Non-pigmented ciliary epithelial cell (primary cell): ENCODE measurements at regions not wholly inside any gene's neighbourhood (a gene's known extent, or its start where the extent isn't known, plus 50 kb on each side); places are given as distances from the start of the nearest gene placed in this dataset.

Source experiments
- DNase-seq: peaks from one replicate; pipeline ENCODE4 v3.0.0-alpha.2; 2010; ENCODE audit warnings: low read depth

GRCh38 chr7:25279705-25280104 is 51.4 kb upstream of the NPVF start:
- DNase-seq: no peak

DNA sequence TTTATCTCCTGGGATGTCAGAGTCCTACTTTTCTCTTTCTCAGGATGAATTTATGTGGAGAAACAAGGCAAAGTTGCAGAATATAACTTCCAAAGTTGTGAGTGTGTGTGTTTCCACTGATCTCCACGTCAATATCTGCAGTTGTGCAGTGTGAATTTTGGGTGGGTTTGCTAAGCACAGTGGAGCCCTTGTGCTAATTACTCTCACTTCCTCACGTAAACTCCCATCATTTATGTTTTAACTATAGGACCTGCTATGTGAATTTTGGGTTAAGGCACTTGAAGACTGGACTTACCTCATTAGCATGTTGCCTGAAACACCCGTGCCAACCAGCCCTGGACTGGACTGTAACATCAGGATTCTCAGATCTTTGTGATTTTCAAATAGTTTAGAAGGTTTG is 51.9 kb upstream of the NPVF start:
- DNase-seq: no peak

GRCh38 chr7:25282194-25282593 is 53.9 kb upstream of the NPVF start:
- no peak for DNase-seq

GRCh38 chr7:25286756-25287155 is 58.5 kb upstream of the NPVF start:
- no peak for DNase-seq

GRCh38 chr7:25287291-25287690 is 59.0 kb upstream of the NPVF start:
- DNase-seq: no peak

DNA sequence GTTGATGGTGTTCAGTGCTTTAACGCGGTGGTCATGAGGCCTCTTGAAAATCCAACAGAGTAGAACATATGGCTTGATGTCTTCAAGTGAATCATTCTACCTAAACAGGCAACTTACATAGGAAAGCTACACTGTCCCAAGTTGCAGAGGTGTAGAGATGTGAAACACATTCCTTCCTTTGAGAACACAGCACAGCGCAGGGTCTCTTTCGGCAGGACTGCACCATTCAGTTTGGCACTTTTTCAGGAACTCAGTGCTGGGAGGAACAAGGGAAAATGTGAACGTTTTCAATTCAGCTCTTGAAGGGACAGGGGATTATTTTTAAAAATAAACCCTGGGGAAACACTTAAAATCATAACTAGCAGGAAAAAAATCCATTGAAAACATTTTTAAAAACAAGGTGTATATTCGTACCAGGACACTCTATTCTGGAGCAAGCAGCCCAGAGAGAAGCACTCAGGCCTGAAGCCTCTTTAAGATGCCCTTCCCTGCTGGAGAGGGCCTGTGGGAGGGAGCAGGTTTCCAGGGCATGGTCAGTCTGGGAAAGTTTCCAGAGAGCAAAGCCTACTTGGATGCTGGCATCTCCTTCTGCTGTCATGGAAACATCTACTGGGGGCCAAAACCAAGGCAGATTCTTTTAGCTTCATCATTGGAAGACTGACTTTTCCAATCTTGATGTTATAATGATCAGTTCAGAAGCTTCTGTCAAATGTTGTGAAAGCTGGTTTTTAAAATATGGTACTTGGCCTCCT is 60.4 kb upstream of the NPVF start:
- no peak for DNase-seq

DNA sequence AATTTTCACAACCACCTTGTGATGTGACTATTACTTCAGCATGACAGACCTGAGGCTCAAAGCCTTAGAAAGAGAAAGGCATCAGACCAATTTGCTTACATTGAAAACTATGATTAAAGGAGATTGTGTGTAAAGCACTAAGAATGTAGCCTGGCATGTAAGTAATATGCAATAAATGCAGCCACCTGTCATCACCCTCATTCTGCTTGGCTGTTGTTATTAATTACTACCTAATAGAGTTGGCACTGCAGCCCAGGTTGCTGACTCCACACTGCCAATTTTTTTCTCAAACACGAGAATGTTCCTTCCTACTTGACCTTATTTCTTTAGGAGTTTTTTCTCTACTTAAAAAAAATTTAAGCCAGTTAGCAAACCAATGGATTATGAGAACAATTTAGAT is 61.2 kb upstream of the NPVF start:
- DNase-seq: no peak

- DNase-seq: no peak
These were observed 66.3 kb upstream of the NPVF start for GRCh38 chr7:25294624-25295023.

GRCh38 chr7:25295387-25295786 is 67.1 kb upstream of the NPVF start:
- no peak for DNase-seq

- DNase-seq: no peak
These were observed 67.8 kb upstream of the NPVF start for GRCh38 chr7:25296086-25296485.

GRCh38 chr7:25297278-25297677 is 69.0 kb upstream of the NPVF start:
- DNase-seq: no peak

- DNase-seq: no peak
These were observed 75.2 kb upstream of the NPVF start for GRCh38 chr7:25303281-25304181.

DNA sequence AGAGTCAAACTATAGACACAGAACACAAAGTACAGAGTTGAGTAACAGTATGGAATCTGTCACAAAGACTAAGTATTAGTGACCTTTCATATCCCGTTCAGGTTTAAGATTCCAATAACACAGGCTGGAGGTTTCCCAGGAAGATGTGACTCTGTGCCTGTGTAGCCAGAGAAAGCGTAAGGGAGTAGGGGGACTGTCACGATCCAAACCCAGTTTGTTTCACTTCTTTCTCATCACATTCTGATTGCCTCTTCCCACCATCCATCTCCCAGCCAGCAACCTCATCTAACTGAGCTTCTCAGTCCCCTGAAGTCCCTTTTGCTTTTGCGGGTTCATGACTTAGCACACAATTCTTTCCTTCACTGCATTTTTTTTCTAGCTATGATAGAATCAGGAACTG is 76.4 kb upstream of the NPVF start:
- DNase-seq: no peak

DNA sequence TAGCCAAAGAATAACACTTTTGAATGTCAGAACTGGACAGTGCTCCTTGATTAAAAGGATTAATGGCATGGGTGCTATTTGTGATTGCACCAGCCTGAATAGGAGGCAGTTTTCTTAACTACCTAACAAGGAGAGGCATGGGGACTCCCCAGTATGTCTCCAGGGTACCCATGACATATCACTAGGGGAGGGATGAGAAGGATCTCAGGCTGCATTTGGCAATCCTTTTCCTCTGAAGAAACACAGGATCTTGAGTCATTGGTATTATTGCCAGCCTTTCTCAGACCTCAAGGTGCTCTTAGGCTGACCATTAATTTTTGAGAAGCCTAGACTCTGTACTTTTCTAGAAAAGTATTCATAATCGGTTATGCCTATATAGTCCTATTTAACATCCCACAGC is 77.5 kb upstream of the NPVF start:
- DNase-seq: no peak

DNA sequence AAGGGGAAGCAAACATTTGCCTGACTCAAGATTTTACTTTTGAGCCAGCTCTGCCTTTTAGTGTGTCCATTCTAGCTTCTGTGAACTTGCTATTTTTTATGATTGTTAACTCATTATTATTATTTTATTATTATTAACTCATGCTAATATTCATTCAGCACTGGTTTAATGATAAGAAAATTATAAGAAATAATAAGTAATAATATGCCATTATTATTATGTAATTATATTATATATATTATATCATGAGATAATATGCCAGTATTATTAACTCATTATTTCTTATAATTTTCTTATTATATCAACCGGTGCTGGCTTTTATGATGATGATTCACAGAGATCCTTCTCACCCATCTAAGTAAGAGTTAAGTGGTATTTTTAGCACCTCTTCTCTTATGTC is 79.3 kb upstream of the NPVF start:
- DNase-seq: no peak

DNA sequence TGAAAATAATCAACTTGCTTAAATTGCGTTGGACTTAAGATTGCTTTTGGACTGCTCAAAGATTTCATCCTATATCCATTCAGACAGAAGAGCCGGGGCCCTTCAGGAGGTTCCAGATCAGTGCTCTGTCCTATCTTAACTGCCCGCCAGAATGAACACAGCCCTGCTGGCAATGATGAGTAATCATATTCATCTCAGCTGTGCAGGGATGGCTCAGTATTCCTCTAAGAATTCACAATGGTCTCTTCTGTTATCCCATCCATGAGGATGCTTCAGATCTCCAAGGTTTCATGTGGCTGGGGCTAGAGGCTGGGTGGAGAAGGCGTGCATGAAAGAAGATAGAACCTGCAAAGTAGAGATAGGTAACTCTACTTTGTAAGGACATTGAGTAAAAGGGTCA is 80.0 kb upstream of the NPVF start:
- no peak for DNase-seq

- DNase-seq: no peak
These were observed 80.8 kb upstream of the NPVF start for GRCh38 chr7:25308906-25309705.

GRCh38 chr7:25310896-25311295 is 82.6 kb upstream of the NPVF start:
- no peak for DNase-seq

DNA sequence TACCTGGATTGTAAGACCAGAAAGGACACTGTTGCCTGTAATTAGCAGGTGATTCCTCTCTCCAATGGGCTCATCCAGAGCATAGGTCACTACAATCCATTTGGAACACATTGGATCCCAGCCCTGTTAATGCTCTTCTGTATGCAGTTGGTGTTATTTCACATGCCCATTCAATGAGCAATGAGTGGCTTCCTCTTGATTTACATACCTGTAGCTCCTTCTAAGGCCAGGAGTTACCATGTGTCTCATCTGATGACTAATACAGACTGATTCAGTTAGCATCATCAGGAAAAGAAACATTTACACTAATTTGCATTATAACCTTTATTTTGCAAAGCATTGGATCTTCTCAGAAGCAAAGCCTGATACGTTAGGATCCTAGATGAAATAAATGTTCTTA is 83.1 kb upstream of the NPVF start:
- no peak for DNase-seq

DNA sequence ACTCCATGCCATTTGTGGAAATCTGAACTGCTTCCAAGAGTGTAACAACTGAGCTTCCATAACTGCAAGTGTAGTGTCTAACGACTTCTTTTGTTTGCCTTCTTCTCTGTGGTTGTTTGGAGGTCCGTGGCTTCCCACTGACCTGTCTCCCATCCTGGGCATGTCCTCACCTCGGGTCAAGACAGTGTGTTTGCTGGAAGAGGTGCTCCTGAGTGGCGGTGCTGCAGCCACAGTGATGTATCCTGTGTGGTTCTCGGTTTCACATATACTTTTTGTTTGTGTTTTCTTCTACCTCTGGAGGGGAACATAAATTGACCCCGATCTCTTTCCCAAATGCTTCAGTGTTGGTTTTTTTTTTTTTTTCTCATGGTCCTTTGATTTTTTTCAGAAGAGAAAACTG is 84.7 kb upstream of the NPVF start:
- DNase-seq: no peak

GRCh38 chr7:25313526-25313925 is 85.2 kb upstream of the NPVF start:
- DNase-seq: no peak

- DNase-seq: no peak
These were observed 85.9 kb upstream of the NPVF start for GRCh38 chr7:25314094-25314730.
